ENCODE measurements at regions not wholly inside any gene's neighbourhood (a gene's known extent, or its start where the extent isn't known, plus 50 kb on each side); places are given as distances from the start of the nearest gene placed in this dataset.

DNA sequence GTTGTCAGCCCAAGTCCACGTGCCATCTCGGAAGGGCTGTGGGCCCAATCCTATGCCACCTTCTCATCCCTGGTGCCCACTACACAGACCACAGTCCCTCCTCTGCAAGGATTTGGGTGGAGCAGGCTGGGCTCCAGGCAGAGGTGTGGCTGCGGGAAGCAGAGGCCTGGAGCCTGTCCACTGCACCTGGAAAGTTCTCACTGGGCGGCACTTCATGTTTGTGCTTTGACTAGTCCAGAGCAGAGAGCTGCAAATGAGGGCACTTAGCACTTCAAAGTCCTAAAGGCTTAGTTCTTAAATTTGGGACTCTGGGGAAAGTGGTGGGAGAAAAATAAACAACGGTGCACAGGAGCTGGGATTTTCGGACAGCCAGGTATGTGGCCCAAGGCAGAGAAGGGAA lies 308.9 kb upstream of the POU3F3 start:
- TF ChIP-seq, protein P1, sequence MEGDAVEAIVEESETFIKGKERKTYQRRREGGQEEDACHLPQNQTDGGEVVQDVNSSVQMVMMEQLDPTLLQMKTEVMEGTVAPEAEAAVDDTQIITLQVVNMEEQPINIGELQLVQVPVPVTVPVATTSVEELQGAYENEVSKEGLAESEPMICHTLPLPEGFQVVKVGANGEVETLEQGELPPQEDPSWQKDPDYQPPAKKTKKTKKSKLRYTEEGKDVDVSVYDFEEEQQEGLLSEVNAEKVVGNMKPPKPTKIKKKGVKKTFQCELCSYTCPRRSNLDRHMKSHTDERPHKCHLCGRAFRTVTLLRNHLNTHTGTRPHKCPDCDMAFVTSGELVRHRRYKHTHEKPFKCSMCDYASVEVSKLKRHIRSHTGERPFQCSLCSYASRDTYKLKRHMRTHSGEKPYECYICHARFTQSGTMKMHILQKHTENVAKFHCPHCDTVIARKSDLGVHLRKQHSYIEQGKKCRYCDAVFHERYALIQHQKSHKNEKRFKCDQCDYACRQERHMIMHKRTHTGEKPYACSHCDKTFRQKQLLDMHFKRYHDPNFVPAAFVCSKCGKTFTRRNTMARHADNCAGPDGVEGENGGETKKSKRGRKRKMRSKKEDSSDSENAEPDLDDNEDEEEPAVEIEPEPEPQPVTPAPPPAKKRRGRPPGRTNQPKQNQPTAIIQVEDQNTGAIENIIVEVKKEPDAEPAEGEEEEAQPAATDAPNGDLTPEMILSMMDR (IDR thresholded peaks at IDR 0.05 in 2 of 3, conservative IDR thresholded peaks at IDR 0.05 in 1 of 3; ENCODE audit: borderline replicate concordance in 1 of 3, insufficient read depth in 1 of 3, low read depth in 2 of 3, low read length in 2 of 3): no peak
- no peak for TF ChIP-seq EZH2phosphoT487 (IDR thresholded peaks at IDR 0.05; ENCODE audit: borderline replicate concordance)
- TF ChIP-seq POLR2AphosphoS5 (IDR thresholded peaks at IDR 0.05; ENCODE audit: low read depth, low read length): no peak
- no peak for TF ChIP-seq ZFX (IDR thresholded peaks at IDR 0.05)
- no peak for TF ChIP-seq EZH2 (IDR thresholded peaks at IDR 0.05)
- TF ChIP-seq SRF (IDR thresholded peaks at IDR 0.05; ENCODE audit: low read depth): no peak
